CD14-positive monocyte (primary cell): ENCODE measurements at regions not wholly inside any gene's neighbourhood (a gene's known extent, or its start where the extent isn't known, plus 50 kb on each side); places are given as distances from the start of the nearest gene placed in this dataset.

Experiments
- DNase-seq, 3 donors: peaks; one replicate each; pipeline ENCODE4 v3.0.0-alpha.2; 2011 to 2022
- H2AFZ ChIP-seq: 2 replicates; pipeline ENCODE4 v1.6.0; 2012; ENCODE audit warnings: mild to moderate bottlenecking, low read depth, low read length, inconsistent platforms; ENCODE audit not compliant: insufficient read depth, poor library complexity, severe bottlenecking
- H3K27ac ChIP-seq, 2 donors: 1 replicate in 1 of 2; 2 replicates in 1 of 2; pipeline ENCODE4 v1.5.1; 2012 to 2013; ENCODE audit warnings: low read length in 2 of 2, control low read depth in 1 of 2, inconsistent platforms in 1 of 2, low read depth in 1 of 2, mild to moderate bottlenecking in 1 of 2
- H3K27me3 ChIP-seq, 2 donors: one replicate each; pipeline versions ENCODE4 v1.6.0 to v1.6.1; 2011 to 2013; ENCODE audit warnings: low read length in 2 of 2; ENCODE audit not compliant: control insufficient read depth in 2 of 2, insufficient read depth in 2 of 2
- H3K36me3 ChIP-seq, 2 donors: replicated peaks in 1 of 2; 1 replicate in 1 of 2; 2 replicates in 1 of 2; pipeline versions ENCODE4 v1.5.1 to v1.6.1; 2012 to 2013; ENCODE audit warnings: low read length in 2 of 2, control low read depth in 1 of 2, inconsistent platforms in 1 of 2, mild to moderate bottlenecking in 1 of 2; ENCODE audit not compliant: insufficient read depth in 2 of 2, control insufficient read depth in 1 of 2
- H3K4me1 ChIP-seq, 2 donors: 1 replicate in 1 of 2; 2 replicates in 1 of 2; pipeline versions ENCODE4 v1.5.1 to v1.6.1; 2012 to 2013; ENCODE audit warnings: low read length in 2 of 2, control low read depth in 1 of 2, inconsistent platforms in 1 of 2, mild to moderate bottlenecking in 1 of 2, moderate library complexity in 1 of 2; ENCODE audit not compliant: insufficient read depth in 2 of 2, control insufficient read depth in 1 of 2
- H3K4me2 ChIP-seq: replicated peaks from 2 replicates; pipeline ENCODE3; 2012; ENCODE audit warnings: low read length, moderate library complexity, mild to moderate bottlenecking; ENCODE audit not compliant: poor library complexity, severe bottlenecking; ENCODE audit errors: extremely low read depth
- H3K4me3 ChIP-seq, 3 experiments: fragments of 200-600 bp in 1 of 3; sonication (generic) in 1 of 3; replicated peaks in 1 of 3; 1 replicate in 2 of 3; 2 replicates in 1 of 3; pipeline ENCODE4 v1.5.1; 2011 to 2013; ENCODE audit warnings: low read length in 3 of 3, mild to moderate bottlenecking in 3 of 3, control low read depth in 2 of 3, low read depth in 2 of 3, inconsistent platforms in 1 of 3, moderate library complexity in 1 of 3
- H3K79me2 ChIP-seq: 2 replicates; pipeline ENCODE4 v1.6.0; 2012; ENCODE audit warnings: mild to moderate bottlenecking, control low read depth, inconsistent platforms, low read length, moderate library complexity; ENCODE audit not compliant: insufficient read depth
- H3K9ac ChIP-seq: 2 replicates; pipeline ENCODE4 v1.6.0; 2017; ENCODE audit warnings: low read length, mild to moderate bottlenecking; ENCODE audit not compliant: insufficient read depth, poor library complexity, severe bottlenecking
- H3K9me3 ChIP-seq, 2 donors: replicated peaks in 1 of 2; 1 replicate in 1 of 2; 2 replicates in 1 of 2; pipeline versions ENCODE4 v1.5.1 to v1.6.1; 2012 to 2013; ENCODE audit warnings: low read length in 2 of 2, control low read depth in 1 of 2; ENCODE audit not compliant: control insufficient read depth in 1 of 2, insufficient read depth in 1 of 2
- H4K20me1 ChIP-seq: 2 replicates; pipeline ENCODE4 v1.6.0; 2012; ENCODE audit warnings: mild to moderate bottlenecking, low read length, control low read depth, moderate library complexity; ENCODE audit not compliant: insufficient read depth
- H3K27ac Mint-ChIP-seq, 7 donors: one replicate each; pipeline ENCODE4 v1.8.0; 2020; ENCODE audit warnings: mild to moderate bottlenecking in 7 of 7, mixed read lengths in 7 of 7, moderate library complexity in 6 of 7, inconsistent platforms in 2 of 7
- H3K27me3 Mint-ChIP-seq, 3 donors: one replicate each; pipeline ENCODE4 v1.8.0; 2021 to 2022; ENCODE audit warnings: low read depth in 3 of 3, mild to moderate bottlenecking in 3 of 3, mixed read lengths in 3 of 3, moderate library complexity in 3 of 3, inconsistent platforms in 1 of 3
- H3K36me3 Mint-ChIP-seq, 2 donors: one replicate each; pipeline ENCODE4 v1.8.0; 2020; ENCODE audit warnings: mixed read lengths in 2 of 2, inconsistent platforms in 1 of 2, mild to moderate bottlenecking in 1 of 2
- H3K4me1 Mint-ChIP-seq: one replicate; pipeline ENCODE4 v1.8.0; 2020; ENCODE audit warnings: mild to moderate bottlenecking, mixed read lengths
- H3K4me3 Mint-ChIP-seq, 2 donors: one replicate each; pipeline ENCODE4 v1.8.0; 2020; ENCODE audit warnings: mild to moderate bottlenecking in 2 of 2, mixed read lengths in 2 of 2, moderate library complexity in 1 of 2
- H3K9me3 Mint-ChIP-seq, 7 donors: one replicate each; pipeline ENCODE4 v1.8.0; 2020 to 2022; ENCODE audit warnings: mixed read lengths in 7 of 7, mild to moderate bottlenecking in 6 of 7, moderate library complexity in 6 of 7, inconsistent platforms in 2 of 7
- CTCF ChIP-seq: fragments of 200-600 bp; IDR thresholded peaks from one replicate; pipeline ENCODE4 v1.8.0; 2022; ENCODE audit warnings: antibody characterized with exemption, mild to moderate bottlenecking
- WGBS: methylation state at CpG from one replicate; pipeline ENCODE4 v1.1.5; 2013; ENCODE audit warnings: missing lambda C conversion rate; ENCODE audit not compliant: insufficient coverage; 5-methylcytosine and 5-hydroxymethylcytosine counted together
- intact Hi-C, 2 donors: fragments of 100-400 bp; cut with micrococcal nuclease; formaldehyde crosslinking; loops; one replicate each; pipeline versions ENCODE4 v1.15.0 to v1.15.1; 2023

GRCh38 chr1:53393325-53393792 is 65.5 kb upstream of the LRP8 start:
- Histone ChIP-seq H3K4me2 (no peak overlapping the region), H3K27me3 (no peaks in the 10 kb centered on the region), H3K36me3 (no peaks in the 10 kb centered on the region), H4K20me1 (no peaks in the 10 kb centered on the region), H3K79me2 (no peaks in the 10 kb centered on the region), H3K9me3 (no peaks in the 10 kb centered on the region), H3K4me3 (no peak overlapping the region), H3K27ac (no peak overlapping the region), H3K4me1 (peaks cover 14 to 17% of the 10 kb centered on the region in 2 donors), H3K9ac (no peak overlapping the region), H2AFZ (no peak overlapping the region)
- intact Hi-C loops = loop anchor here (1.0 to 2.0 kb wide), 2 partner anchors 115 to 117 kb away; no protein-coding TSS in a partner anchor
- H3K4me3 Mint-ChIP-seq = no peak overlapping the region
- H3K9me3 Mint-ChIP-seq = no peaks in the 10 kb centered on the region
- peaks cover 20% of the 10 kb centered on the region for H3K4me1 Mint-ChIP-seq
- H3K36me3 Mint-ChIP-seq = peaks cover 0 to 2% of the 10 kb centered on the region in 2 donors
- peaks cover 3 to 10% (median 3%) of the 10 kb centered on the region in 3 donors for H3K27me3 Mint-ChIP-seq
- peak; percentile 35 to 60 (median 45) for DNase-seq
- peak; percentile 98 for TF ChIP-seq CTCF
- 22% methylated on average over 10 of the region's 10 CpGs for WGBS
- H3K27ac Mint-ChIP-seq = no peak overlapping the region

GRCh38 chr1:53394306-53394705 is 64.9 kb upstream of the DMRTB1 start:
- no peak overlapping the region for H3K9ac ChIP-seq
- intact Hi-C loops = no loop called here
- no peak overlapping the region for H3K4me3 Mint-ChIP-seq
- TF ChIP-seq CTCF = no peak
- H3K9me3 Mint-ChIP-seq = no peaks in the 10 kb centered on the region
- no peaks in the 10 kb centered on the region for H3K36me3 ChIP-seq
- H3K4me1 Mint-ChIP-seq = peaks cover 20% of the 10 kb centered on the region
- no peak overlapping the region for H3K4me3 ChIP-seq
- H3K27me3 ChIP-seq = no peaks in the 10 kb centered on the region
- H2AFZ ChIP-seq = no peak overlapping the region
- H3K4me1 ChIP-seq = peaks cover 14 to 17% of the 10 kb centered on the region in 2 donors
- 74% methylated on average over 6 of the region's 6 CpGs for WGBS
- H4K20me1 ChIP-seq = no peaks in the 10 kb centered on the region
- peaks cover 0 to 2% of the 10 kb centered on the region in 2 donors for H3K36me3 Mint-ChIP-seq
- H3K9me3 ChIP-seq = no peaks in the 10 kb centered on the region
- H3K27ac Mint-ChIP-seq = no peak overlapping the region
- no peak overlapping the region for H3K27ac ChIP-seq
- H3K79me2 ChIP-seq = no peaks in the 10 kb centered on the region
- no peak for DNase-seq
- peaks cover 2 to 10% (median 3%) of the 10 kb centered on the region in 3 donors for H3K27me3 Mint-ChIP-seq
- no peak overlapping the region for H3K4me2 ChIP-seq
